Endodermal cell (in vitro differentiated cells): ENCODE measurements at regions not wholly inside any gene's neighbourhood (a gene's known extent, or its start where the extent isn't known, plus 50 kb on each side); places are given as distances from the start of the nearest gene placed in this dataset.

Source experiments
- DNase-seq: peaks from one replicate; pipeline ENCODE4 v3.0.0-alpha.2; 2017
- H3K27ac ChIP-seq: 2 replicates; pipeline ENCODE4 v1.5.1; 2013; ENCODE audit warnings: mild to moderate bottlenecking, low read depth, low read length, moderate library complexity
- H3K27me3 ChIP-seq: 2 replicates; pipeline ENCODE4 v1.6.1; 2013; ENCODE audit warnings: mild to moderate bottlenecking, low read length, moderate library complexity; ENCODE audit not compliant: insufficient read depth, control insufficient read depth, poor library complexity, severe bottlenecking
- H3K36me3 ChIP-seq: 2 replicates; pipeline ENCODE4 v1.7.0; 2013; ENCODE audit warnings: mild to moderate bottlenecking, low read length, moderate library complexity; ENCODE audit not compliant: control insufficient read depth, insufficient read depth
- H3K4me1 ChIP-seq: one replicate; pipeline ENCODE4 v1.7.0; 2013; ENCODE audit warnings: low read length; ENCODE audit not compliant: control insufficient read depth, insufficient read depth
- H3K4me3 ChIP-seq: 2 replicates; pipeline ENCODE4 v1.5.1; 2013; ENCODE audit warnings: mild to moderate bottlenecking, low read length, moderate library complexity
- H3K9ac ChIP-seq: 2 replicates; pipeline ENCODE4 v1.6.1; 2013; ENCODE audit warnings: mild to moderate bottlenecking, low read length, moderate library complexity; ENCODE audit not compliant: poor library complexity, severe bottlenecking; ENCODE audit errors: extremely low read depth
- H3K9me3 ChIP-seq: 2 replicates; pipeline ENCODE4 v1.6.1; 2013; ENCODE audit warnings: mild to moderate bottlenecking, low read length, moderate library complexity; ENCODE audit not compliant: control insufficient read depth
- H3K27ac Mint-ChIP-seq: 2 replicates; pipeline ENCODE4 v1.8.0; 2020; ENCODE audit warnings: mixed read lengths
- H3K27me3 Mint-ChIP-seq: 2 replicates; pipeline ENCODE4 v1.8.0; 2021; ENCODE audit warnings: mild to moderate bottlenecking, mixed read lengths; ENCODE audit not compliant: insufficient read depth
- H3K36me3 Mint-ChIP-seq: 2 replicates; pipeline ENCODE4 v1.8.0; 2020; ENCODE audit warnings: low read depth, mixed read lengths
- H3K4me1 Mint-ChIP-seq: 2 replicates; pipeline ENCODE4 v1.8.0; 2020; ENCODE audit warnings: mixed read lengths
- H3K4me3 Mint-ChIP-seq: 2 replicates; pipeline ENCODE4 v1.8.0; 2020; ENCODE audit warnings: mild to moderate bottlenecking, moderate library complexity, mixed read lengths
- H3K9me3 Mint-ChIP-seq: 2 replicates; pipeline ENCODE4 v1.8.0; 2020; ENCODE audit warnings: mild to moderate bottlenecking, mixed read lengths
- WGBS, 2 experiments: methylation state at CpG; one replicate each; pipeline versions ENCODE4 v1.1.5 to v1.1.7; 2013; ENCODE audit warnings: missing lambda C conversion rate in 2 of 2, mixed read lengths in 1 of 2; ENCODE audit not compliant: insufficient coverage in 1 of 2, insufficient read length in 1 of 2; 5-methylcytosine and 5-hydroxymethylcytosine counted together
- TF ChIP-seq, protein P1 (sequence below): fragments of 200-600 bp; sonication (generic); conservative IDR thresholded peaks from 2 replicates; pipeline ENCODE4 v1.5.0; 2021; ENCODE audit warnings: antibody characterized with exemption, mild to moderate bottlenecking

DNA sequence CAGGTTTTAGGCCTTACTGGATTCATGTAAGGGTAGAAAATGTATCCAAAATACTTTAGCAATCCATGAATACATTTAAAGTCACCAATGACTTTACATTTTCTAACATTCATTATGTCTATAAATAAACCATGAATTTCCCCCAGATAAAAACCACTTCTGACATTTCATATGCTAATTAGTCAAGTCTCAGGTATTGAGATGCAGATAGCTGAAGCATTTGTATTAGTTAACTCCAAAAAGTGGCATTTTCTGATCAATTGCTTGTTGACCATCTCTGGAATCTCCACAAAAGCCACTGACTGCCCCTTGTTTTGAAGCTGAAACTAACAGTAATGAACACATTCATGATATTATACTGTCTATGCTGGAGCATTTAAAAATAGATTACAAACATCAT lies 68.4 kb upstream of the RAP2B start:
- Mint-ChIP-seq H3K36me3 (no peaks in the 10 kb centered on the region), H3K9me3 (no peaks in the 10 kb centered on the region), H3K4me3 (no peak overlapping the region), H3K4me1 (peaks cover 31% of the 10 kb centered on the region), H3K27ac (no peak overlapping the region), H3K27me3 (peaks cover 2% of the 10 kb centered on the region)
- TF ChIP-seq, protein P1, sequence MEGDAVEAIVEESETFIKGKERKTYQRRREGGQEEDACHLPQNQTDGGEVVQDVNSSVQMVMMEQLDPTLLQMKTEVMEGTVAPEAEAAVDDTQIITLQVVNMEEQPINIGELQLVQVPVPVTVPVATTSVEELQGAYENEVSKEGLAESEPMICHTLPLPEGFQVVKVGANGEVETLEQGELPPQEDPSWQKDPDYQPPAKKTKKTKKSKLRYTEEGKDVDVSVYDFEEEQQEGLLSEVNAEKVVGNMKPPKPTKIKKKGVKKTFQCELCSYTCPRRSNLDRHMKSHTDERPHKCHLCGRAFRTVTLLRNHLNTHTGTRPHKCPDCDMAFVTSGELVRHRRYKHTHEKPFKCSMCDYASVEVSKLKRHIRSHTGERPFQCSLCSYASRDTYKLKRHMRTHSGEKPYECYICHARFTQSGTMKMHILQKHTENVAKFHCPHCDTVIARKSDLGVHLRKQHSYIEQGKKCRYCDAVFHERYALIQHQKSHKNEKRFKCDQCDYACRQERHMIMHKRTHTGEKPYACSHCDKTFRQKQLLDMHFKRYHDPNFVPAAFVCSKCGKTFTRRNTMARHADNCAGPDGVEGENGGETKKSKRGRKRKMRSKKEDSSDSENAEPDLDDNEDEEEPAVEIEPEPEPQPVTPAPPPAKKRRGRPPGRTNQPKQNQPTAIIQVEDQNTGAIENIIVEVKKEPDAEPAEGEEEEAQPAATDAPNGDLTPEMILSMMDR = no peak
- no peak overlapping the region for H3K4me3 ChIP-seq
- no peaks in the 10 kb centered on the region for H3K36me3 ChIP-seq
- H3K9ac ChIP-seq = no peak overlapping the region
- no peak for DNase-seq
- no peaks in the 10 kb centered on the region for H3K27me3 ChIP-seq
- no peaks in the 10 kb centered on the region for H3K9me3 ChIP-seq
- no peak overlapping the region for H3K27ac ChIP-seq
- H3K4me1 ChIP-seq = no peaks in the 10 kb centered on the region

DNA sequence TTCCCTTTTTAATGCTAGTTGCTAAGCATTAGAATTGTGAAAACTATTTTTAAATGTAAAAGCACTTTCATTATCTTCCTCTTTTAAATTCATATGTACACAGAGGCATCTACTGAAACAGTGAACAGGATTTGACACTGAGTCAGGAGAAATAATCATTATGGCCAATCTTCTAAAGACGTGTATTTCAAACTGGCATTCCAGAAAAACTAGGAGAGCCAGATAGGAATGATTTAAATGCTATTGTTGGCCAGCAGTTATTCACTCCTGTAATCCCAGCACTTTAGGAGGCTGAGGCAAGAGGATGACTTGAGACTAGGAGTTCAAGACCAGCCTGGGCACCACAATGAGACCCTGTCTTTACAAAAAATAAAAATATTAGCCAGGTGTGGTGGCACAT lies 67.6 kb upstream of the RAP2B start:
- H3K27ac Mint-ChIP-seq = no peak overlapping the region
- H3K27me3 Mint-ChIP-seq = peaks cover 2% of the 10 kb centered on the region
- TF ChIP-seq, protein P1 = no peak
- peaks cover 3% of the 10 kb centered on the region for H3K9me3 Mint-ChIP-seq
- DNase-seq = no peak
- Histone ChIP-seq H3K27ac (no peak overlapping the region), H3K36me3 (no peaks in the 10 kb centered on the region), H3K9me3 (no peaks in the 10 kb centered on the region), H3K4me3 (no peak overlapping the region), H3K4me1 (no peaks in the 10 kb centered on the region), H3K27me3 (no peaks in the 10 kb centered on the region), H3K9ac (no peak overlapping the region)
- H3K4me3 Mint-ChIP-seq = no peak overlapping the region
- 94 to 100% methylated on average over 1 of the region's 1 CpG for WGBS, 2 experiments
- H3K4me1 Mint-ChIP-seq = peaks cover 37% of the 10 kb centered on the region
- H3K36me3 Mint-ChIP-seq = no peaks in the 10 kb centered on the region

DNA sequence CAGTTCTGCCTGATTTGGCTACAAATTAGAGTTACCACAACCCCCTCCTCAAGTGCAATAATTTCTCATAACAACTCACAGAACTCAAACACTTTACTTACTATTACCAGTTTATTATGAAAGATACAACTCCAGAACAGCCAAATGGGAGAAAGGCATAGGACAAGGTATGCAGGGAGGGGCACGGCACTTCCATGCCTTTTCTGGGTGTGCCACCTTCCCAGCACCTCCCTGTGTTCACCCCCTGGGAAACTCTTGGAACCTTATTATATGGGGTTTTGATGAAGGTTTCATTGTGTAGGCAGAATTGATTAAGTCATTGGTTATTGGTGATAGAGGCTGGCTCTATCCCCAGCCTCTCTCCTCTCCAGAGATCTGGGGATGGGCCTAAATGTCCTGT lies 66.6 kb upstream of the RAP2B start:
- Mint-ChIP-seq H3K4me1 (peaks cover 37% of the 10 kb centered on the region), H3K36me3 (no peaks in the 10 kb centered on the region), H3K9me3 (peaks cover 3% of the 10 kb centered on the region), H3K27me3 (peaks cover 2% of the 10 kb centered on the region), H3K27ac (no peak overlapping the region), H3K4me3 (no peak overlapping the region)
- Histone ChIP-seq H3K9me3 (no peaks in the 10 kb centered on the region), H3K27ac (no peak overlapping the region), H3K27me3 (no peaks in the 10 kb centered on the region), H3K36me3 (no peaks in the 10 kb centered on the region), H3K4me3 (no peak overlapping the region), H3K4me1 (no peaks in the 10 kb centered on the region), H3K9ac (no peak overlapping the region)
- WGBS, 2 experiments = 100% methylated on average over 1 of the region's 1 CpG; no CpG with 5 or more reads in 1 of the 2 experiments
- TF ChIP-seq, protein P1 = no peak
- no peak for DNase-seq
